HG02852 (cell line): ENCODE measurements at regions not wholly inside any gene's neighbourhood (a gene's known extent, or its start where the extent isn't known, plus 50 kb on each side); places are given as distances from the start of the nearest gene placed in this dataset.

Source experiments
- ATAC-seq: cut with Tn5 transposase; IDR thresholded peaks from one replicate; pipeline ENCODE4 v1.9.1; 2021; ENCODE audit warnings: mild to moderate bottlenecking, moderate library complexity; ENCODE audit not compliant: unreplicated experiment

- no peak for ATAC-seq
Observed at GRCh38 chr11:23023319-23023718, 163.0 kb upstream of the CCDC179 start.

GRCh38 chr11:23041001-23041503, 180.8 kb upstream of the CCDC179 start:
- ATAC-seq: no peak

- ATAC-seq: no peak
Observed at GRCh38 chr11:23058656-23059055, 198.4 kb upstream of the CCDC179 start.

GRCh38 chr11:23063276-23063675, 203.0 kb upstream of the CCDC179 start:
- ATAC-seq: no peak

GRCh38 chr11:23078289-23078971, 218.2 kb upstream of the CCDC179 start:
- peak; percentile 71 for ATAC-seq

GRCh38 chr11:23079382-23079813, 219.1 kb upstream of the CCDC179 start:
- peak; percentile 76 for ATAC-seq

- no peak for ATAC-seq
Observed at GRCh38 chr11:23087407-23087806, 227.1 kb upstream of the CCDC179 start.

- ATAC-seq: no peak
Observed at GRCh38 chr11:23090659-23091058, 230.4 kb upstream of the CCDC179 start.

GRCh38 chr11:23095650-23096189, 235.4 kb upstream of the CCDC179 start:
- no peak for ATAC-seq

- no peak for ATAC-seq
Observed at GRCh38 chr11:23097891-23098290, 237.6 kb upstream of the CCDC179 start.

- ATAC-seq: no peak
Observed at GRCh38 chr11:23099256-23099655, 239.0 kb upstream of the CCDC179 start.

GRCh38 chr11:23100726-23101125, 240.5 kb upstream of the CCDC179 start:
- no peak for ATAC-seq

GRCh38 chr11:23103416-23103815, 243.1 kb upstream of the CCDC179 start:
- ATAC-seq: no peak

- no peak for ATAC-seq
Observed at GRCh38 chr11:23111527-23111926, 251.3 kb upstream of the CCDC179 start.

GRCh38 chr11:23112390-23112789, 252.1 kb upstream of the CCDC179 start:
- no peak for ATAC-seq

GRCh38 chr11:23112987-23113886, 253.0 kb upstream of the CCDC179 start:
- peak; percentile 55 for ATAC-seq

GRCh38 chr11:23113887-23114216, 253.6 kb upstream of the CCDC179 start:
- ATAC-seq: no peak

GRCh38 chr11:23123753-23124152, 263.5 kb upstream of the CCDC179 start:
- no peak for ATAC-seq

- ATAC-seq: no peak
Observed at GRCh38 chr11:23124249-23124648, 264.0 kb upstream of the CCDC179 start.

GRCh38 chr11:23124996-23125395, 264.7 kb upstream of the CCDC179 start:
- ATAC-seq: no peak

GRCh38 chr11:23127706-23128105, 267.4 kb upstream of the CCDC179 start:
- no peak for ATAC-seq

GRCh38 chr11:23134627-23135026, 274.4 kb upstream of the CCDC179 start:
- ATAC-seq: no peak
